Breast epithelium (tissue), 4 donors: ENCODE measurements at regions not wholly inside any gene's neighbourhood (a gene's known extent, or its start where the extent isn't known, plus 50 kb on each side); places are given as distances from the start of the nearest gene placed in this dataset.

Source experiments
- DNase-seq, 2 donors: peaks; one replicate each; pipeline ENCODE4 v3.0.0-alpha.2; 2019; ENCODE audit warnings: low spot score in 2 of 2
- H3K27ac ChIP-seq, 2 donors: fragments of 200-600 bp; sonication (generic) in 1 of 2; one replicate each; pipeline ENCODE4 v1.5.1; 2016 to 2019; ENCODE audit warnings: mild to moderate bottlenecking in 1 of 2
- H3K27me3 ChIP-seq, 2 donors: fragments of 200-600 bp; sonication (generic) in 1 of 2; one replicate each; pipeline versions ENCODE4 v1.5.1 to v1.6.0; 2017 to 2019; ENCODE audit warnings: control low read depth in 1 of 2, mild to moderate bottlenecking in 1 of 2
- H3K36me3 ChIP-seq: fragments of 200-600 bp; one replicate; pipeline ENCODE4 v1.5.1; 2019
- H3K4me1 ChIP-seq, 2 donors: fragments of 200-600 bp; sonication (generic); one replicate each; pipeline ENCODE4 v1.5.1; 2016 to 2019; ENCODE audit warnings: control low read depth in 1 of 2
- H3K4me3 ChIP-seq, 3 donors: fragments of 200-600 bp; sonication (generic); 1 replicate in 2 of 3; 2 replicates in 1 of 3; pipeline ENCODE4 v1.5.1; 2016 to 2019; ENCODE audit warnings: mild to moderate bottlenecking in 3 of 3, moderate library complexity in 2 of 3
- H3K9me3 ChIP-seq, 2 donors: fragments of 200-600 bp; sonication (generic) in 1 of 2; one replicate each; pipeline ENCODE4 v1.5.1; 2016 to 2019; ENCODE audit warnings: control low read depth in 1 of 2
- CTCF ChIP-seq, 3 donors: fragments of 450-650 bp; IDR thresholded peaks; one replicate each; pipeline ENCODE4 v1.5.1; 2016 to 2017; ENCODE audit warnings: antibody characterized with exemption in 3 of 3, mild to moderate bottlenecking in 3 of 3, moderate library complexity in 3 of 3
- POLR2A ChIP-seq: fragments of 450-650 bp; IDR thresholded peaks from one replicate; pipeline ENCODE4 v1.6.1; 2016; ENCODE audit warnings: antibody characterized with exemption, mild to moderate bottlenecking, moderate library complexity
- POLR2AphosphoS5 ChIP-seq, 3 donors: sonication (generic); formaldehyde crosslinking; IDR thresholded peaks; one replicate each; pipeline ENCODE4 v1.6.1; 2017; ENCODE audit warnings: antibody characterized with exemption in 3 of 3
- intact Hi-C: fragments of 100-400 bp; cut with DNase I; formaldehyde crosslinking; loops from one replicate; pipeline ENCODE4 v1.15.1; 2023; ENCODE audit warnings: low total_unique reads

- no peak for DNase-seq
- Histone ChIP-seq H3K27me3 (peaks cover 0 to 4% of the 10 kb centered on the region in 2 donors), H3K4me3 (no peak overlapping the region), H3K9me3 (no peaks in the 10 kb centered on the region), H3K27ac (no peak overlapping the region), H3K36me3 (no peaks in the 10 kb centered on the region), H3K4me1 (no peaks in the 10 kb centered on the region)
- intact Hi-C loops: no loop called here
- TF ChIP-seq POLR2AphosphoS5 (IDR thresholded peaks at IDR 0.05) (no peak), POLR2A (no peak), CTCF (IDR thresholded peaks at IDR 0.05) (no peak)
These were observed 247.4 kb downstream of the BAMBI start for GRCh38 chr10:28924717-28925116.

DNA sequence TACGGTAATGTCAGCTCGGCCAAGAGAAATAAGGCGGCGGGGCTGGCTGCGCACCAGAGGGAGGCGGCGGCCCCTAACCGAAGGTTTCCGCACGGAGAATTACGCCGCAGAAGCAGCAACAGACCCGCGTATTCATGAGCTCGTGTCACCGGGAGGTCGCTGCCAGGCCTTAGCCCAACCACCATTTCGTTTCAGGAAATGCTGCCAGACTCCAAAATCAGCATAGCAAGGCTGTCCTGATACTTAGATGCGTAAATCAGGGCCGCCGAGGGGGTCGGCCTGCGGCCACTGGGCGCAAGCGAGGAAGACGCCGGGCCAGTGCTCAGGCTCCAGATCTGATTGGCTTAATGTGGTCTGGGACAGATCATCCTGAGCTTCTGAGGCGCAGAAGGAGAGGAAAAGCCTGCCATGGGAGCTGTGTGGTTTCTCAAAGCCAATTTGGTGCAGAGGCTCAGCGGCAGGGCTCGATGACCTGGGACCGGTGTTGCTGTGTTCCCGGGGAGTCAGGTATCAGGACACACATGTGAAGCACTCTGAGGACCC is 247.9 kb downstream of the BAMBI start:
- Histone ChIP-seq H3K9me3 (no peaks in the 10 kb centered on the region), H3K4me1 (no peaks in the 10 kb centered on the region), H3K27me3 (peaks cover 0 to 4% of the 10 kb centered on the region in 2 donors), H3K27ac (no peak overlapping the region), H3K36me3 (no peaks in the 10 kb centered on the region), H3K4me3 (no peak overlapping the region)
- TF ChIP-seq CTCF (IDR thresholded peaks at IDR 0.05) (no peak), POLR2AphosphoS5 (IDR thresholded peaks at IDR 0.05) (no peak), POLR2A (no peak)
- intact Hi-C loops: no loop called here
- DNase-seq: no peak

GRCh38 chr10:28926932-28927331 is 249.6 kb downstream of the BAMBI start:
- no peak for DNase-seq
- Histone ChIP-seq H3K27ac (no peak overlapping the region), H3K36me3 (no peaks in the 10 kb centered on the region), H3K9me3 (no peaks in the 10 kb centered on the region), H3K4me1 (no peaks in the 10 kb centered on the region), H3K27me3 (peaks cover 0 to 4% of the 10 kb centered on the region in 2 donors), H3K4me3 (no peak overlapping the region)
- intact Hi-C loops: no loop called here
- no peak for TF ChIP-seq POLR2A

- no peaks in the 10 kb centered on the region for H3K4me1 ChIP-seq
- H3K36me3 ChIP-seq: no peaks in the 10 kb centered on the region
- H3K9me3 ChIP-seq: no peaks in the 10 kb centered on the region
- TF ChIP-seq CTCF (IDR thresholded peaks at IDR 0.05): no peak
- intact Hi-C loops: no loop called here
- H3K27ac ChIP-seq: no peak overlapping the region
- H3K4me3 ChIP-seq: no peak overlapping the region
- H3K27me3 ChIP-seq: no peaks in the 10 kb centered on the region
- DNase-seq: no peak
These were observed 251.2 kb downstream of the BAMBI start for GRCh38 chr10:28928484-28928883.

GRCh38 chr10:28929942-28930341 is 252.6 kb downstream of the BAMBI start:
- Histone ChIP-seq H3K27me3 (no peaks in the 10 kb centered on the region), H3K9me3 (no peaks in the 10 kb centered on the region), H3K36me3 (no peaks in the 10 kb centered on the region), H3K4me3 (no peak overlapping the region), H3K27ac (no peak overlapping the region), H3K4me1 (no peaks in the 10 kb centered on the region)
- DNase-seq: no peak
- TF ChIP-seq CTCF (IDR thresholded peaks at IDR 0.05) (no peak), POLR2A (no peak), POLR2AphosphoS5 (IDR thresholded peaks at IDR 0.05) (no peak)
- intact Hi-C loops: no loop called here
